ENCODE measurements at regions not wholly inside any gene's neighbourhood (a gene's known extent, or its start where the extent isn't known, plus 50 kb on each side); places are given as distances from the start of the nearest gene placed in this dataset.

DNA sequence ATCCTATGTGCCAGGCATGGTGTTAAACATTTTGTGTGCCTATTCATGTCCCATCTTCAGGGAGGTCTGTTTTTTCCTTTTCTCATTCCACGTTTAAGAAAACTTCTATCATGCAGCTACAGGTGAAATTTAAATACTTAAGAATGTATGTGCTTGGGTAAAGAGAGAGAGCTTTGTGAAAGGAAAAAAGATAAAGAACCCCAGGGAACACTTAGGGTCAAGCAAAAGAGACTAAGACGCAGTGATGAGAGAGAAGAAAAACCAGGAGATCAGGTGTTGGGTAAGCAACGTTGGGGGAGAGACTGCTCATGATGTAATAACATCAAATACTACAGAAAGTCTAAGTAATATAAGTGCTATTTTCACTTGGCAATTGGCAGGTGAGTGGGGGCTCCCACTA, 253.7 kb downstream of the GRXCR1 start:
- H3K79me2 ChIP-seq (ENCODE audit: control insufficient read depth, insufficient read depth, low read length) = no peaks in the 10 kb centered on the region
- no peak for FAIRE-seq
- H3K9me1 ChIP-seq (replicated peaks; ENCODE audit: control insufficient read depth, extremely low read depth, insufficient read depth, low read length) = no peaks in the 10 kb centered on the region
- intact Hi-C loops (cut with micrococcal nuclease) (no loop called here), dilution Hi-C loops (cut with MboI; ENCODE audit: extremely low pct_ligation_motif_present, low sequenced_read_pairs) (no loop called here)
- no peak for DNase-seq (ENCODE audit: low read depth, low spot score)
- no peaks in the 10 kb centered on the region for H3K4me1 ChIP-seq (ENCODE audit: control insufficient read depth, extremely low read depth, insufficient read depth, low read length)
- ChIA-PET CTCF (no interaction called here), POLR2A (no interaction called here)
- H4K20me1 ChIP-seq (replicated peaks; ENCODE audit: control insufficient read depth, extremely low read depth, insufficient read depth, low read length) = no peaks in the 10 kb centered on the region
- no TSS peak for BruUV-seq (replicated peaks)
- H3K27me3 ChIP-seq (ENCODE audit: control insufficient read depth in 2 of 2, insufficient read depth in 2 of 2, low read length in 2 of 2) = no peaks in the 10 kb centered on the region
- no peak overlapping the region for H3K4me2 ChIP-seq (ENCODE audit: insufficient read depth, low read length)
- H2AFZ ChIP-seq (ENCODE audit: low read depth, low read length) = no peak overlapping the region
- no peaks in the 10 kb centered on the region for H3K36me3 ChIP-seq (ENCODE audit: control insufficient read depth in 2 of 2, extremely low read depth in 1 of 2, insufficient read depth in 2 of 2, low read length in 2 of 2)
- H3K4me3 ChIP-seq (replicated peaks in 1 of 3; ENCODE audit: insufficient read depth in 1 of 3, low read depth in 1 of 3, low read length in 3 of 3) = no peak overlapping the region
- H3K9me3 ChIP-seq (replicated peaks; ENCODE audit: control insufficient read depth, insufficient read depth, low read length) = peaks cover 2% of the 10 kb centered on the region
- H3K9ac ChIP-seq (replicated peaks; ENCODE audit: extremely low read depth, insufficient read depth, low read length) = no peak overlapping the region
- no peak overlapping the region for H3K27ac ChIP-seq (ENCODE audit: insufficient read depth, low read depth, low read length)
- TF ChIP-seq EZH2 (IDR thresholded peaks at IDR 0.05; ENCODE audit: borderline replicate concordance, low read depth, low read length, severe bottlenecking) (no peak), GATA2 (IDR thresholded peaks at IDR 0.05; ENCODE audit: insufficient read depth, insufficient read length, low read depth, low read length) (no peak), FOS (IDR thresholded peaks at IDR 0.05; ENCODE audit: borderline replicate concordance, insufficient read depth, low read length) (no peak), POLR2A (IDR thresholded peaks at IDR 0.05; ENCODE audit: low read depth, low read length) (no peak), JUN (IDR thresholded peaks at IDR 0.05; ENCODE audit: borderline replicate concordance, insufficient read depth, insufficient read length, low read depth) (no peak)
- TF ChIP-seq, protein P1, sequence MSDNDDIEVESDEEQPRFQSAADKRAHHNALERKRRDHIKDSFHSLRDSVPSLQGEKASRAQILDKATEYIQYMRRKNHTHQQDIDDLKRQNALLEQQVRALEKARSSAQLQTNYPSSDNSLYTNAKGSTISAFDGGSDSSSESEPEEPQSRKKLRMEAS (IDR thresholded peaks at IDR 0.05; ENCODE audit: insufficient read depth, insufficient read length) = no peak
- TF ChIP-seq, protein P2, sequence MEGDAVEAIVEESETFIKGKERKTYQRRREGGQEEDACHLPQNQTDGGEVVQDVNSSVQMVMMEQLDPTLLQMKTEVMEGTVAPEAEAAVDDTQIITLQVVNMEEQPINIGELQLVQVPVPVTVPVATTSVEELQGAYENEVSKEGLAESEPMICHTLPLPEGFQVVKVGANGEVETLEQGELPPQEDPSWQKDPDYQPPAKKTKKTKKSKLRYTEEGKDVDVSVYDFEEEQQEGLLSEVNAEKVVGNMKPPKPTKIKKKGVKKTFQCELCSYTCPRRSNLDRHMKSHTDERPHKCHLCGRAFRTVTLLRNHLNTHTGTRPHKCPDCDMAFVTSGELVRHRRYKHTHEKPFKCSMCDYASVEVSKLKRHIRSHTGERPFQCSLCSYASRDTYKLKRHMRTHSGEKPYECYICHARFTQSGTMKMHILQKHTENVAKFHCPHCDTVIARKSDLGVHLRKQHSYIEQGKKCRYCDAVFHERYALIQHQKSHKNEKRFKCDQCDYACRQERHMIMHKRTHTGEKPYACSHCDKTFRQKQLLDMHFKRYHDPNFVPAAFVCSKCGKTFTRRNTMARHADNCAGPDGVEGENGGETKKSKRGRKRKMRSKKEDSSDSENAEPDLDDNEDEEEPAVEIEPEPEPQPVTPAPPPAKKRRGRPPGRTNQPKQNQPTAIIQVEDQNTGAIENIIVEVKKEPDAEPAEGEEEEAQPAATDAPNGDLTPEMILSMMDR (IDR thresholded peaks at IDR 0.05; ENCODE audit: extremely low read depth in 1 of 2, insufficient read depth in 1 of 2, low read depth in 1 of 2, low read length in 2 of 2) = no peak
